GM18858 (cell line): ENCODE measurements at regions not wholly inside any gene's neighbourhood (a gene's known extent, or its start where the extent isn't known, plus 50 kb on each side); places are given as distances from the start of the nearest gene placed in this dataset.
"Not testable (repeated sequence)": the region's sequence is repeated elsewhere in the genome, so short reads cannot be mapped to it uniquely, and the experiment has no call there.

ENCODE experiments used
- ATAC-seq: cut with Tn5 transposase; IDR thresholded peaks from one replicate; pipeline ENCODE4 v1.9.1; 2021; ENCODE audit not compliant: unreplicated experiment

- no peak for ATAC-seq
Measured at GRCh38 chr13:31515427-31515826, 223.9 kb upstream of the RXFP2 start.

- ATAC-seq: no peak
Measured at GRCh38 chr13:31517599-31517998, 221.7 kb upstream of the RXFP2 start.

- ATAC-seq: no peak
Measured at GRCh38 chr13:31518645-31519044, 220.7 kb upstream of the RXFP2 start.

- no peak for ATAC-seq
Measured at GRCh38 chr13:31521435-31521834, 217.9 kb upstream of the RXFP2 start.

- ATAC-seq: no peak
Measured at GRCh38 chr13:31522396-31522795, 216.9 kb upstream of the RXFP2 start.

GRCh38 chr13:31528176-31528575, 211.2 kb upstream of the RXFP2 start:
- ATAC-seq: no peak

- no peak for ATAC-seq
Measured at GRCh38 chr13:31528758-31529157, 210.6 kb upstream of the RXFP2 start.

GRCh38 chr13:31530922-31531321, 208.4 kb upstream of the RXFP2 start:
- ATAC-seq: no peak

- no peak for ATAC-seq
Measured at GRCh38 chr13:31537052-31537451, 202.3 kb upstream of the RXFP2 start.

- no peak for ATAC-seq
Measured at GRCh38 chr13:31538067-31539042, 201.0 kb upstream of the RXFP2 start.

- no peak for ATAC-seq
Measured at GRCh38 chr13:31540281-31540680, 199.0 kb upstream of the RXFP2 start.

- no peak for ATAC-seq
Measured at GRCh38 chr13:31543190-31543589, 196.1 kb upstream of the RXFP2 start.

- no peak for ATAC-seq
Measured at GRCh38 chr13:31545616-31546015, 193.7 kb upstream of the RXFP2 start.

- no peak for ATAC-seq
Measured at GRCh38 chr13:31556376-31556775, 182.9 kb upstream of the RXFP2 start.

- not testable (repeated sequence) for ATAC-seq
Measured at GRCh38 chr13:31584221-31584620, 155.1 kb upstream of the RXFP2 start.

GRCh38 chr13:31587698-31588266, 151.5 kb upstream of the RXFP2 start:
- ATAC-seq: no peak

GRCh38 chr13:31588316-31588715, 151.0 kb upstream of the RXFP2 start:
- ATAC-seq: no peak

- ATAC-seq: no peak
Measured at GRCh38 chr13:31588893-31589292, 150.4 kb upstream of the RXFP2 start.

GRCh38 chr13:31591642-31592233, 147.6 kb upstream of the RXFP2 start:
- ATAC-seq: no peak

- ATAC-seq: no peak
Measured at GRCh38 chr13:31594056-31594455, 145.3 kb upstream of the RXFP2 start.

- ATAC-seq: no peak
Measured at GRCh38 chr13:31595563-31595962, 143.8 kb upstream of the RXFP2 start.

- ATAC-seq: no peak
Measured at GRCh38 chr13:31598990-31599389, 140.3 kb upstream of the RXFP2 start.
